ENCODE measurements at regions not wholly inside any gene's neighbourhood (a gene's known extent, or its start where the extent isn't known, plus 50 kb on each side); places are given as distances from the start of the nearest gene placed in this dataset.

DNA sequence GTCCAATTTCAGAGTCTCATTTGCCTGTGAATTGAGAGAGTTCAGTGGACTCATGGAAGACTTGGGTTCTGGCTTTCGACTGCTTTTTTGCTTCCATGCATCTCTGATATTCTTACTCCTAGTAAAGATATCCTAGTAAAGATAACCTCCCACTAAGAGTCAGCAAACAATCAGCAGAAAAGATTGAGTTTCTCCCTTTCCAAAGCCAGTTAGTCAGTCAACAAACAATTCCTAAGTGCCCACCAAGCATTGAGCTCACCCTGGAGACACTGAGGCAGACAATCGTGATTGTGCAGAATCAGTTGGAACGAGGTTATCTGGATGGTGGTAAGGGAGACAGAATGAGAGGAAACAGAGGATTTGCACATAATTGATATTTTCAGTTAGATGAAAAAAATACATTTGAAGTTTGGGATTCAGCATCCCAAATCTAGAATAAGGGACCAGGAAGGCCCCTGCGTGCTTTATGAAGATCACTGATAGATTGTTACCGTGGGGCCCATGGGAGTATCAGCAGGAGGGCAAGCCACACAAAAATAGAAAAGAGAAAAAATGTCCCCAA lies 99.7 kb upstream of the SLC38A2 start:
- H3K4me3 Mint-ChIP-seq, result no peak overlapping the region
- peaks cover 5% of the 10 kb centered on the region for H3K4me1 Mint-ChIP-seq
- H3K27ac Mint-ChIP-seq (ENCODE audit: unreplicated experiment), result no peak overlapping the region
- no peak for DNase-seq (ENCODE audit: low read depth, low spot score)
- no peaks in the 10 kb centered on the region for H3K36me3 Mint-ChIP-seq (ENCODE audit: low read depth)
- no peaks in the 10 kb centered on the region for H3K27me3 Mint-ChIP-seq (ENCODE audit: low read depth)
- TF ChIP-seq, protein P1, sequence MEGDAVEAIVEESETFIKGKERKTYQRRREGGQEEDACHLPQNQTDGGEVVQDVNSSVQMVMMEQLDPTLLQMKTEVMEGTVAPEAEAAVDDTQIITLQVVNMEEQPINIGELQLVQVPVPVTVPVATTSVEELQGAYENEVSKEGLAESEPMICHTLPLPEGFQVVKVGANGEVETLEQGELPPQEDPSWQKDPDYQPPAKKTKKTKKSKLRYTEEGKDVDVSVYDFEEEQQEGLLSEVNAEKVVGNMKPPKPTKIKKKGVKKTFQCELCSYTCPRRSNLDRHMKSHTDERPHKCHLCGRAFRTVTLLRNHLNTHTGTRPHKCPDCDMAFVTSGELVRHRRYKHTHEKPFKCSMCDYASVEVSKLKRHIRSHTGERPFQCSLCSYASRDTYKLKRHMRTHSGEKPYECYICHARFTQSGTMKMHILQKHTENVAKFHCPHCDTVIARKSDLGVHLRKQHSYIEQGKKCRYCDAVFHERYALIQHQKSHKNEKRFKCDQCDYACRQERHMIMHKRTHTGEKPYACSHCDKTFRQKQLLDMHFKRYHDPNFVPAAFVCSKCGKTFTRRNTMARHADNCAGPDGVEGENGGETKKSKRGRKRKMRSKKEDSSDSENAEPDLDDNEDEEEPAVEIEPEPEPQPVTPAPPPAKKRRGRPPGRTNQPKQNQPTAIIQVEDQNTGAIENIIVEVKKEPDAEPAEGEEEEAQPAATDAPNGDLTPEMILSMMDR (conservative IDR thresholded peaks at IDR 0.05), result no peak
- H3K9me3 Mint-ChIP-seq, result no peaks in the 10 kb centered on the region

GRCh38 chr12:46471404-46471803 lies 98.8 kb upstream of the SLC38A2 start:
- H3K4me3 Mint-ChIP-seq, result no peak overlapping the region
- H3K36me3 Mint-ChIP-seq (ENCODE audit: low read depth), result no peaks in the 10 kb centered on the region
- no peak overlapping the region for H3K27ac Mint-ChIP-seq (ENCODE audit: unreplicated experiment)
- no peaks in the 10 kb centered on the region for H3K27me3 Mint-ChIP-seq (ENCODE audit: low read depth)
- H3K9me3 Mint-ChIP-seq, result no peaks in the 10 kb centered on the region
- no peak for DNase-seq (ENCODE audit: low read depth, low spot score)
- TF ChIP-seq, protein P1 (conservative IDR thresholded peaks at IDR 0.05), result no peak
- H3K4me1 Mint-ChIP-seq, result peaks cover 5% of the 10 kb centered on the region

GRCh38 chr12:46470975-46471374 lies 98.4 kb upstream of the SLC38A2 start:
- TF ChIP-seq, protein P1 (conservative IDR thresholded peaks at IDR 0.05), result no peak
- Mint-ChIP-seq H3K36me3 (ENCODE audit: low read depth) (no peaks in the 10 kb centered on the region), H3K4me3 (no peak overlapping the region), H3K27me3 (ENCODE audit: low read depth) (no peaks in the 10 kb centered on the region), H3K4me1 (peaks cover 5% of the 10 kb centered on the region), H3K27ac (ENCODE audit: unreplicated experiment) (no peak overlapping the region), H3K9me3 (no peaks in the 10 kb centered on the region)
- DNase-seq (ENCODE audit: low read depth, low spot score), result no peak

- no peaks in the 10 kb centered on the region for H3K36me3 Mint-ChIP-seq (ENCODE audit: low read depth)
- H3K27ac Mint-ChIP-seq (ENCODE audit: unreplicated experiment), result no peak overlapping the region
- TF ChIP-seq, protein P1 (conservative IDR thresholded peaks at IDR 0.05), result no peak
- H3K4me3 Mint-ChIP-seq, result no peak overlapping the region
- no peaks in the 10 kb centered on the region for H3K9me3 Mint-ChIP-seq
- H3K27me3 Mint-ChIP-seq (ENCODE audit: low read depth), result no peaks in the 10 kb centered on the region
- H3K4me1 Mint-ChIP-seq, result peaks cover 5% of the 10 kb centered on the region
- DNase-seq (ENCODE audit: low read depth, low spot score), result no peak
Observed at GRCh38 chr12:46470036-46470627, 97.6 kb upstream of the SLC38A2 start.

- Mint-ChIP-seq H3K36me3 (ENCODE audit: low read depth) (no peaks in the 10 kb centered on the region), H3K9me3 (no peaks in the 10 kb centered on the region), H3K27ac (ENCODE audit: unreplicated experiment) (no peak overlapping the region), H3K4me3 (no peak overlapping the region), H3K27me3 (ENCODE audit: low read depth) (no peaks in the 10 kb centered on the region), H3K4me1 (peaks cover 4% of the 10 kb centered on the region)
- TF ChIP-seq, protein P1 (conservative IDR thresholded peaks at IDR 0.05), result no peak
- DNase-seq (ENCODE audit: low read depth, low spot score), result no peak
Observed at GRCh38 chr12:46468813-46469212, 96.2 kb upstream of the SLC38A2 start.
